SK-N-DZ (cell line): ENCODE measurements at regions not wholly inside any gene's neighbourhood (a gene's known extent, or its start where the extent isn't known, plus 50 kb on each side); places are given as distances from the start of the nearest gene placed in this dataset.
"Not testable (repeated sequence)": the region's sequence is repeated elsewhere in the genome, so short reads cannot be mapped to it uniquely, and the experiment has no call there.

ENCODE experiments used
- DNase-seq: peaks from one replicate; pipeline ENCODE4 v3.0.0-alpha.2; 2015; ENCODE audit warnings: low spot score

- DNase-seq = no peak
These were observed 733.9 kb upstream of the INTU start for GRCh38 chr4:126898815-126899214.

GRCh38 chr4:126899331-126899801 lies 733.4 kb upstream of the INTU start:
- no peak for DNase-seq

GRCh38 chr4:126906466-126906865 lies 726.3 kb upstream of the INTU start:
- DNase-seq = no peak

- peak; percentile 39 for DNase-seq
These were observed 725.4 kb upstream of the INTU start for GRCh38 chr4:126907389-126907788.

- no peak for DNase-seq
These were observed 716.6 kb upstream of the INTU start for GRCh38 chr4:126916049-126916625.

- DNase-seq = peak; percentile 21
These were observed 716.1 kb upstream of the INTU start for GRCh38 chr4:126916626-126917140.

GRCh38 chr4:126922328-126922938 lies 710.3 kb upstream of the INTU start:
- DNase-seq = not testable (repeated sequence)

- DNase-seq = no peak
These were observed 708.5 kb upstream of the INTU start for GRCh38 chr4:126924237-126924636.

- DNase-seq = not testable (repeated sequence)
These were observed 702.7 kb upstream of the INTU start for GRCh38 chr4:126930059-126930458.

- peak; percentile 55 for DNase-seq
These were observed 697.0 kb upstream of the INTU start for GRCh38 chr4:126935801-126936200.

- peak; percentile 4 for DNase-seq
These were observed 695.4 kb upstream of the INTU start for GRCh38 chr4:126937342-126937741.

GRCh38 chr4:126937846-126938422 lies 694.8 kb upstream of the INTU start:
- DNase-seq = no peak

- no peak for DNase-seq
These were observed 693.4 kb upstream of the INTU start for GRCh38 chr4:126939401-126939800.

GRCh38 chr4:126947536-126947935 lies 685.2 kb upstream of the INTU start:
- no peak for DNase-seq

- DNase-seq = no peak
These were observed 678.0 kb upstream of the INTU start for GRCh38 chr4:126954537-126955291.

- no peak for DNase-seq
These were observed 677.2 kb upstream of the INTU start for GRCh38 chr4:126955292-126956183.

GRCh38 chr4:126956184-126956897 lies 676.4 kb upstream of the INTU start:
- DNase-seq = no peak

GRCh38 chr4:126957556-126957955 lies 675.2 kb upstream of the INTU start:
- no peak for DNase-seq

- DNase-seq = no peak
These were observed 674.8 kb upstream of the INTU start for GRCh38 chr4:126957987-126958386.

- no peak for DNase-seq
These were observed 674.3 kb upstream of the INTU start for GRCh38 chr4:126958482-126958881.
